Keratinocyte (primary cell): ENCODE measurements at regions not wholly inside any gene's neighbourhood (a gene's known extent, or its start where the extent isn't known, plus 50 kb on each side); places are given as distances from the start of the nearest gene placed in this dataset.

Experiments
- DNase-seq: peaks from one replicate; pipeline ENCODE4 v3.0.0-alpha.2; 2011; ENCODE audit warnings: low read depth, missing footprints, low spot score
- FAIRE-seq: peaks from 2 replicates; lab custom pipeline; 2011; peaks lifted over from hg19 to GRCh38; lab: Jason Lieb, UNC
- H2AFZ ChIP-seq: 2 replicates; pipeline ENCODE4 v1.6.0; 2012; ENCODE audit warnings: low read length, control low read depth, inconsistent platforms; ENCODE audit not compliant: control insufficient read depth
- H3K27ac ChIP-seq: 2 replicates; pipeline ENCODE4 v1.5.1; 2011; ENCODE audit warnings: low read length; ENCODE audit not compliant: control insufficient read depth, insufficient read depth
- H3K27me3 ChIP-seq: 3 replicates; pipeline ENCODE4 v1.6.0; 2011; ENCODE audit warnings: low read length; ENCODE audit not compliant: control insufficient read depth, insufficient read depth; ENCODE audit errors: extremely low read depth
- H3K36me3 ChIP-seq, 2 experiments: 2 replicates in 1 of 2; 3 replicates in 1 of 2; pipeline ENCODE4 v1.5.1; 2011; ENCODE audit warnings: low read length in 2 of 2, mild to moderate bottlenecking in 1 of 2; ENCODE audit not compliant: control insufficient read depth in 2 of 2, insufficient read depth in 2 of 2; ENCODE audit errors: extremely low read depth in 1 of 2
- H3K4me1 ChIP-seq: 3 replicates; pipeline ENCODE4 v1.5.1; 2011; ENCODE audit warnings: low read length; ENCODE audit not compliant: control insufficient read depth, insufficient read depth; ENCODE audit errors: extremely low read depth
- H3K4me2 ChIP-seq: 3 replicates; pipeline ENCODE4 v1.6.0; 2011; ENCODE audit warnings: low read depth, low read length; ENCODE audit not compliant: control insufficient read depth, insufficient read depth; ENCODE audit errors: extremely low read depth
- H3K4me3 ChIP-seq, 3 experiments: fragments of 200-600 bp in 1 of 3; sonication (generic) in 1 of 3; 2 replicates in 2 of 3; 3 replicates in 1 of 3; pipeline ENCODE4 v1.5.1; 2011 to 2016; ENCODE audit warnings: low read length in 3 of 3, mild to moderate bottlenecking in 3 of 3, control low read depth in 2 of 3, inconsistent platforms in 1 of 3, low read depth in 1 of 3, mixed read lengths in 1 of 3, mixed run types in 1 of 3, moderate library complexity in 1 of 3; ENCODE audit not compliant: control insufficient read depth in 2 of 3, insufficient read depth in 2 of 3; ENCODE audit errors: extremely low read depth in 1 of 3
- H3K79me2 ChIP-seq: 2 replicates; pipeline ENCODE4 v1.6.0; 2012; ENCODE audit warnings: low read length; ENCODE audit not compliant: control insufficient read depth, insufficient read depth
- H3K9ac ChIP-seq: 3 replicates; pipeline ENCODE4 v1.6.0; 2011; ENCODE audit warnings: low read length; ENCODE audit not compliant: control insufficient read depth, insufficient read depth; ENCODE audit errors: extremely low read depth
- H3K9me1 ChIP-seq: 3 replicates; pipeline ENCODE4 v1.6.0; 2011; ENCODE audit warnings: low read length; ENCODE audit not compliant: control insufficient read depth, insufficient read depth; ENCODE audit errors: extremely low read depth
- H3K9me3 ChIP-seq: 2 replicates; pipeline ENCODE4 v1.5.1; 2012; ENCODE audit warnings: low read depth, low read length; ENCODE audit not compliant: control insufficient read depth
- H4K20me1 ChIP-seq: 3 replicates; pipeline ENCODE4 v1.6.0; 2011; ENCODE audit warnings: low read length; ENCODE audit not compliant: control insufficient read depth, insufficient read depth; ENCODE audit errors: extremely low read depth
- EZH2 ChIP-seq: IDR thresholded peaks from one replicate; pipeline ENCODE4 v1.6.1; 2012; ENCODE audit warnings: inconsistent platforms, mild to moderate bottlenecking, low read length, moderate library complexity
- dilution Hi-C: fragments of 300-500 bp; cut with MboI; formaldehyde crosslinking; loops from one replicate; pipeline ENCODE4 v1.7.0; 2020; ENCODE audit warnings: low sequenced_read_pairs; ENCODE audit not compliant: extremely low pct_ligation_motif_present
- TF ChIP-seq, protein P1 (sequence below), 3 experiments: IDR thresholded peaks in 1 of 3; conservative IDR thresholded peaks in 1 of 3; optimal IDR thresholded peaks in 1 of 3; 2 replicates in 2 of 3; 3 replicates in 1 of 3; pipeline versions ENCODE3 to v1.5.1; 2011; ENCODE audit warnings: low read length in 3 of 3, mild to moderate bottlenecking in 3 of 3, moderate library complexity in 2 of 3, control low read depth in 1 of 3, inconsistent platforms in 1 of 3; ENCODE audit not compliant: insufficient read depth in 2 of 3; ENCODE audit errors: extremely low read depth in 1 of 3

DNA sequence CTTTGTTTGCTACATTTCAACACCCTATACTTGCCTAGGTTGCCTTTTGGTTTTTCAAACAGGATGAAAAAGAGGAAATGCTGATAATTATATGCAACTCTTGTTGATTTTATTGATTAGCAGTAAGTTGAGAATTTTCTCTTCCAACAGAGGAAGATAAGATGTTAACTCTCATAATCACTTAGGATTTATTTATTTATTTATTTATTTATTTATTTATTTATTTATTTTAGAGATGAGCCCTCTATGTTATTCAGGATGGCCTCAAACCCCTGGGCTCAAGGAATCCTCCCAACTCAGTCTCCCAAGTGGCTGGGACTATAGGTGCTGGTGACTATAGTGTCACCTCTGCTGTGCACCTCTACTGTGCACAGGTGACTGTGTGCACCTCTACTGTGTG is 111.4 kb upstream of the GLS start:
- no peak overlapping the region for H3K9ac ChIP-seq
- no peak for DNase-seq
- no peak overlapping the region for H3K4me3 ChIP-seq
- H3K27me3 ChIP-seq, result no peaks in the 10 kb centered on the region
- no peak overlapping the region for H3K27ac ChIP-seq
- H2AFZ ChIP-seq, result no peak overlapping the region
- TF ChIP-seq, protein P1, sequence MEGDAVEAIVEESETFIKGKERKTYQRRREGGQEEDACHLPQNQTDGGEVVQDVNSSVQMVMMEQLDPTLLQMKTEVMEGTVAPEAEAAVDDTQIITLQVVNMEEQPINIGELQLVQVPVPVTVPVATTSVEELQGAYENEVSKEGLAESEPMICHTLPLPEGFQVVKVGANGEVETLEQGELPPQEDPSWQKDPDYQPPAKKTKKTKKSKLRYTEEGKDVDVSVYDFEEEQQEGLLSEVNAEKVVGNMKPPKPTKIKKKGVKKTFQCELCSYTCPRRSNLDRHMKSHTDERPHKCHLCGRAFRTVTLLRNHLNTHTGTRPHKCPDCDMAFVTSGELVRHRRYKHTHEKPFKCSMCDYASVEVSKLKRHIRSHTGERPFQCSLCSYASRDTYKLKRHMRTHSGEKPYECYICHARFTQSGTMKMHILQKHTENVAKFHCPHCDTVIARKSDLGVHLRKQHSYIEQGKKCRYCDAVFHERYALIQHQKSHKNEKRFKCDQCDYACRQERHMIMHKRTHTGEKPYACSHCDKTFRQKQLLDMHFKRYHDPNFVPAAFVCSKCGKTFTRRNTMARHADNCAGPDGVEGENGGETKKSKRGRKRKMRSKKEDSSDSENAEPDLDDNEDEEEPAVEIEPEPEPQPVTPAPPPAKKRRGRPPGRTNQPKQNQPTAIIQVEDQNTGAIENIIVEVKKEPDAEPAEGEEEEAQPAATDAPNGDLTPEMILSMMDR (optimal IDR thresholded peaks at IDR 0.05 in 1 of 3, IDR thresholded peaks at IDR 0.05 in 1 of 3, conservative IDR thresholded peaks at IDR 0.05 in 1 of 3; ENCODE audit: extremely low read depth in 1 of 3, insufficient read depth in 2 of 3, low read length in 3 of 3), result no peak
- no peak for TF ChIP-seq EZH2
- no peak for FAIRE-seq
- H3K4me2 ChIP-seq, result no peak overlapping the region
- dilution Hi-C loops, result no loop called here
- H3K36me3 ChIP-seq, result no peaks in the 10 kb centered on the region
- peaks cover 30% of the 10 kb centered on the region for H3K4me1 ChIP-seq
- no peaks in the 10 kb centered on the region for H3K9me1 ChIP-seq
- no peaks in the 10 kb centered on the region for H3K79me2 ChIP-seq
- no peaks in the 10 kb centered on the region for H4K20me1 ChIP-seq
- H3K9me3 ChIP-seq, result no peaks in the 10 kb centered on the region

- no peak for DNase-seq
- H3K4me3 ChIP-seq, result no peak overlapping the region
- H3K27me3 ChIP-seq, result no peaks in the 10 kb centered on the region
- no peak for FAIRE-seq
- H3K27ac ChIP-seq, result no peak overlapping the region
- no peak overlapping the region for H3K4me2 ChIP-seq
- H3K36me3 ChIP-seq, result no peaks in the 10 kb centered on the region
- no peaks in the 10 kb centered on the region for H3K79me2 ChIP-seq
- H4K20me1 ChIP-seq, result no peaks in the 10 kb centered on the region
- H3K9me3 ChIP-seq, result no peaks in the 10 kb centered on the region
- H3K4me1 ChIP-seq, result peaks cover 5% of the 10 kb centered on the region
- no peak overlapping the region for H2AFZ ChIP-seq
- no peaks in the 10 kb centered on the region for H3K9me1 ChIP-seq
- dilution Hi-C loops, result no loop called here
- TF ChIP-seq, protein P1 (optimal IDR thresholded peaks at IDR 0.05 in 1 of 3, IDR thresholded peaks at IDR 0.05 in 1 of 3, conservative IDR thresholded peaks at IDR 0.05 in 1 of 3; ENCODE audit: extremely low read depth in 1 of 3, insufficient read depth in 2 of 3, low read length in 3 of 3), result no peak
- TF ChIP-seq EZH2, result no peak
- no peak overlapping the region for H3K9ac ChIP-seq
These were observed 108.9 kb upstream of the GLS start for GRCh38 chr2:190771726-190772125.
